Gastrocnemius medialis (tissue), 4 donors: ENCODE measurements at regions not wholly inside any gene's neighbourhood (a gene's known extent, or its start where the extent isn't known, plus 50 kb on each side); places are given as distances from the start of the nearest gene placed in this dataset.

Experiments
- POLR2A ChIP-seq, 2 donors: fragments of 450-650 bp; IDR thresholded peaks; one replicate each; pipeline ENCODE4 v1.6.1; 2017; ENCODE audit warnings: antibody characterized with exemption in 2 of 2, mild to moderate bottlenecking in 2 of 2, moderate library complexity in 2 of 2
- TF ChIP-seq, protein P1 (sequence below), 5 experiments: fragments of 450-650 bp in 3 of 5; fragments of 200-600 bp in 2 of 5; sonication (generic) in 2 of 5; IDR thresholded peaks in 4 of 5; conservative IDR thresholded peaks in 1 of 5; 1 replicate in 4 of 5; 2 replicates in 1 of 5; pipeline ENCODE4 v1.5.1; 2016 to 2019; ENCODE audit warnings: antibody characterized with exemption in 5 of 5, mild to moderate bottlenecking in 3 of 5, moderate library complexity in 3 of 5

DNA sequence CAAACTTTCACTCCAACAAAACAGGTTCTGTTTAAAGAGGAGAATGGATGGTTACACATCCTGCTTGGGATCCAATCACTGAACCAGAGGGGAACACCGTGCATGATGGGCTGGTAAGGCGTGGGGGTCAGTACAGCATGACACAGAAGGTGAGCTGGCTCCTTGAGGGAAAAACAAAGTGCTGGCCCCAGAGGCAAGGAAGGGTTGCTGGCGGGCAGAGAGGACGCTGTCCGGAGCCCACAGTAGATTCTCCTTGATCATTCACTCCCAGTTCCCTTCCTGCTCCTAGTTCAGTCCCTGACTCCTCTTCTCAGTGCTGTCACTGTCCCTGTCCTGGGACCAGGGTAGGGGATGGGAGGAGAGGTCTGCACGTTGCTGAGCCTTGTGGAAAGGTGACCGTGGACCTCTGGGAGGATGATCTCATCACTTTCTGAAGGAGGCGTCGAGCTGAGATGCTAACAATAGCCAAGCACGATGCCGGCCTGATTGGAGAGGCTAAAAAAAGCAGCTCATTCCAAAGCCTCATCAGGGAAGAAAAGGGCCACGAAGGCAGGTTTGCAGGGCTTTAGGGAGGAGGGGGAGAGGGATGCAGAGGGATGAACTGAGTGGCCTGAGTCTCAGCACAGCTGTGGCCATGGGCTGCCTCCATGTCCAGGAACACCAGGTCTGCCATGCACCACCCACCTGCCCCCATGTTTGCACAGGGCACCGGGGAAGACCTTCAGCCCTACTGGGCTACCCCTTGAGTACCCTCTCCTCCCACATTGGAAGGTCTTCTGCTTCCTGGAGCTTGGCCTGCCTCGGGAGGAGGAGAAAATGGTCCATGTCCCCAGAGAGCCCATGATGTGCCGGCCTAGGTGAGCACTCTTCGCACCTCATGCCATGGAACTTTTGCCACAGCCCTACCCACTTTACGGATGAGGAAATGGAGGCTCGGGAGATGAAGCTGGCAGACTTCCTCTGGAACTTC, 72.7 kb upstream of the RTL6 start:
- TF ChIP-seq, protein P1, sequence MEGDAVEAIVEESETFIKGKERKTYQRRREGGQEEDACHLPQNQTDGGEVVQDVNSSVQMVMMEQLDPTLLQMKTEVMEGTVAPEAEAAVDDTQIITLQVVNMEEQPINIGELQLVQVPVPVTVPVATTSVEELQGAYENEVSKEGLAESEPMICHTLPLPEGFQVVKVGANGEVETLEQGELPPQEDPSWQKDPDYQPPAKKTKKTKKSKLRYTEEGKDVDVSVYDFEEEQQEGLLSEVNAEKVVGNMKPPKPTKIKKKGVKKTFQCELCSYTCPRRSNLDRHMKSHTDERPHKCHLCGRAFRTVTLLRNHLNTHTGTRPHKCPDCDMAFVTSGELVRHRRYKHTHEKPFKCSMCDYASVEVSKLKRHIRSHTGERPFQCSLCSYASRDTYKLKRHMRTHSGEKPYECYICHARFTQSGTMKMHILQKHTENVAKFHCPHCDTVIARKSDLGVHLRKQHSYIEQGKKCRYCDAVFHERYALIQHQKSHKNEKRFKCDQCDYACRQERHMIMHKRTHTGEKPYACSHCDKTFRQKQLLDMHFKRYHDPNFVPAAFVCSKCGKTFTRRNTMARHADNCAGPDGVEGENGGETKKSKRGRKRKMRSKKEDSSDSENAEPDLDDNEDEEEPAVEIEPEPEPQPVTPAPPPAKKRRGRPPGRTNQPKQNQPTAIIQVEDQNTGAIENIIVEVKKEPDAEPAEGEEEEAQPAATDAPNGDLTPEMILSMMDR (IDR thresholded peaks at IDR 0.05 in 4 of 5, conservative IDR thresholded peaks at IDR 0.05 in 1 of 5): no peak
- TF ChIP-seq POLR2A (IDR thresholded peaks at IDR 0.05): no peak
